Left colon (tissue), 2 donors: ENCODE measurements at regions not wholly inside any gene's neighbourhood (a gene's known extent, or its start where the extent isn't known, plus 50 kb on each side); places are given as distances from the start of the nearest gene placed in this dataset.

Experiments used
- ATAC-seq: fragments of 200-7000 bp; cut with Tn5 transposase; one replicate; pipeline ENCODE4 v1.9.1; 2020; ENCODE audit warnings: mild to moderate bottlenecking, moderate library complexity
- DNase-seq, 2 donors: peaks; one replicate each; pipeline ENCODE4 v3.0.0-alpha.2; 2020
- intact Hi-C, 2 donors: fragments of 100-400 bp; cut with DNase I in 1 of 2; cut with micrococcal nuclease in 1 of 2; formaldehyde crosslinking; loops; one replicate each; pipeline versions ENCODE4 v1.11.2 to v1.14.0; 2022; cut with DNase I, micrococcal nuclease
- donor health status: DM: no; HTN: no; CAD: no.
- donor health status: DM: yes; HTN: yes; CAD: no.

GRCh38 chrX:39381422-39381821, 580.2 kb downstream of the MID1IP1 start:
- ATAC-seq (no peak), DNase-seq (no peak)
- intact Hi-C loops, result no loop called here

- ATAC-seq (no peak), DNase-seq (no peak)
- intact Hi-C loops, result no loop called here
These were observed 583.7 kb downstream of the MID1IP1 start for GRCh38 chrX:39384996-39385395.

GRCh38 chrX:39388730-39389129, 587.5 kb downstream of the MID1IP1 start:
- DNase-seq (no peak), ATAC-seq (peak; percentile 66)
- intact Hi-C loops, result no loop called here

- no peak for ATAC-seq
These were observed 595.2 kb downstream of the MID1IP1 start for GRCh38 chrX:39396358-39396995.

GRCh38 chrX:39397561-39398199, 596.4 kb downstream of the MID1IP1 start:
- intact Hi-C loops, result no loop called here
- DNase-seq, result no peak

More at GRCh38 chrX:39396358-39396995, 595.2 kb downstream of the MID1IP1 start:
- intact Hi-C loops, result no loop called here
- DNase-seq, result no peak

GRCh38 chrX:39398215-39398962, 597.1 kb downstream of the MID1IP1 start:
- ATAC-seq (peak; percentile 56), DNase-seq (peak in 1 of 2 donors; percentile 15)
- intact Hi-C loops, result no loop called here

More at GRCh38 chrX:39397561-39398199, 596.4 kb downstream of the MID1IP1 start:
- ATAC-seq, result peak; percentile 77

GRCh38 chrX:39398963-39399261, 597.7 kb downstream of the MID1IP1 start:
- DNase-seq (no peak), ATAC-seq (no peak)
- intact Hi-C loops, result no loop called here

GRCh38 chrX:39399387-39399786, 598.1 kb downstream of the MID1IP1 start:
- intact Hi-C loops, result no loop called here
- DNase-seq (no peak), ATAC-seq (no peak)

GRCh38 chrX:39401483-39402110, 600.3 kb downstream of the MID1IP1 start:
- intact Hi-C loops, result no loop called here
- no peak for ATAC-seq
- DNase-seq, result no peak

- DNase-seq (no peak), ATAC-seq (no peak)
- intact Hi-C loops, result no loop called here
These were observed 600.9 kb downstream of the MID1IP1 start for GRCh38 chrX:39402158-39402557.

- DNase-seq (no peak), ATAC-seq (no peak)
- intact Hi-C loops, result no loop called here
These were observed 605.5 kb downstream of the MID1IP1 start for GRCh38 chrX:39406799-39407198.

GRCh38 chrX:39409246-39409917, 608.1 kb downstream of the MID1IP1 start:
- DNase-seq (no peak), ATAC-seq (no peak)
- intact Hi-C loops, result no loop called here

- DNase-seq (no peak), ATAC-seq (no peak)
- intact Hi-C loops, result no loop called here
These were observed 613.1 kb downstream of the MID1IP1 start for GRCh38 chrX:39414290-39414854.

GRCh38 chrX:39416547-39417260, 615.4 kb downstream of the MID1IP1 start:
- intact Hi-C loops, result no loop called here
- no peak for ATAC-seq
- DNase-seq, result no peak

- ATAC-seq, result no peak
- intact Hi-C loops, result no loop called here
- DNase-seq, result no peak
These were observed 617.0 kb downstream of the MID1IP1 start for GRCh38 chrX:39418254-39418704.

- intact Hi-C loops, result no loop called here
- ATAC-seq (no peak), DNase-seq (no peak)
These were observed 617.7 kb downstream of the MID1IP1 start for GRCh38 chrX:39418731-39419638.

- intact Hi-C loops, result no loop called here
- ATAC-seq (no peak), DNase-seq (no peak)
These were observed 619.7 kb downstream of the MID1IP1 start for GRCh38 chrX:39421006-39421405.
